GM21825 (cell line): ENCODE measurements at regions not wholly inside any gene's neighbourhood (a gene's known extent, or its start where the extent isn't known, plus 50 kb on each side); places are given as distances from the start of the nearest gene placed in this dataset.

Source experiments
- ATAC-seq: cut with Tn5 transposase; IDR thresholded peaks from one replicate; pipeline ENCODE4 v1.9.1; 2021; ENCODE audit warnings: mild to moderate bottlenecking, moderate library complexity; ENCODE audit not compliant: unreplicated experiment

GRCh38 chr4:129645461-129645860 is 549.5 kb downstream of the C4orf33 start:
- ATAC-seq, result no peak

- no peak for ATAC-seq
Observed at GRCh38 chr4:129668092-129668491, 572.1 kb downstream of the C4orf33 start.

DNA sequence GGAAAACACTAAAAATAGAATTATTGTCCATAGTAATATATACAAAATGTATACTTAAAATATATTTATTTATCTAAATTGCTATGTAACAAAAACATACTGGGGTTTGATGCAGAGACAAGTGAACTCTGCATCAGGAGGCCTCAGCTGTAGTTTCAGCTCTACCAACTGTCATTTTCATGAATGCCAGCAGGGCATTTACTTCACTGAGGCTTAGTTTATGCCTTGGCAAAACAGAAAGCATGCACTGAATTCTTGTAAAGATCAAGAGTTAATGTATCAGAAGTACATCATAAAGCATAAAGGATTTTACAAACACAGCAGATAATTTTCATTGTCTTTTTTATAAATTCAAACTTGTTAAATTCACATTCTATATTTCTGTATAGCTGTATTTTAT is 577.0 kb downstream of the C4orf33 start:
- no peak for ATAC-seq

- ATAC-seq, result no peak
Observed at GRCh38 chr4:129675036-129675435, 579.1 kb downstream of the C4orf33 start.

DNA sequence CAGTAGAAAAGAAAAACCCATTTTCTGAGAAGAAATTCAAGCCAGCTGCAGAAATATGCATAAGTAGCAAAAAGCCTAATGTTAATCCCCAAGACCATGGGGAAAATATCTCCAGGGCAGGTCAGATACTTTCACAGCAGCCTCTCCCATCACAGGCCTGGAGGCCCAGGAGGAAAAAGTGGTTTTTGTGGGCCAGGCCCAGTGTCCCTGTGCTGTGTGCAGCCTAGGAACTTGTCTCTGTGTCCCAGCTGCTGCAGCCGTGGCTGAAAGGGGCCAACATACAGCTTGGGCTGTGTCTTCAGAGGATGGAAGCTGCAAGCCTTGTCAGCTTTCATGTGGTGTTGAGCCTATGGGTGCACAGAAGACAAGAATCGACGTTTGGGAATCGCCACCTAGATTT is 581.0 kb downstream of the C4orf33 start:
- ATAC-seq, result no peak

- ATAC-seq, result no peak
Observed at GRCh38 chr4:129682586-129682985, 586.6 kb downstream of the C4orf33 start.

GRCh38 chr4:129707949-129708348 is 612.0 kb downstream of the C4orf33 start:
- no peak for ATAC-seq

GRCh38 chr4:129708784-129709183 is 612.8 kb downstream of the C4orf33 start:
- no peak for ATAC-seq

- no peak for ATAC-seq
Observed at GRCh38 chr4:129738175-129738574, 642.2 kb downstream of the C4orf33 start.

GRCh38 chr4:129747756-129748155 is 651.8 kb downstream of the C4orf33 start:
- ATAC-seq, result no peak

- no peak for ATAC-seq
Observed at GRCh38 chr4:129748991-129749390, 653.0 kb downstream of the C4orf33 start.

- no peak for ATAC-seq
Observed at GRCh38 chr4:129751646-129752045, 655.7 kb downstream of the C4orf33 start.

- ATAC-seq, result no peak
Observed at GRCh38 chr4:129783596-129783995, 687.6 kb downstream of the C4orf33 start.

- no peak for ATAC-seq
Observed at GRCh38 chr4:129788486-129788885, 692.5 kb downstream of the C4orf33 start.

- no peak for ATAC-seq
Observed at GRCh38 chr4:129804461-129804981, 708.6 kb downstream of the C4orf33 start.

- no peak for ATAC-seq
Observed at GRCh38 chr4:129806986-129807385, 711.0 kb downstream of the C4orf33 start.

GRCh38 chr4:129808242-129808641 is 712.3 kb downstream of the C4orf33 start:
- ATAC-seq, result no peak

- ATAC-seq, result no peak
Observed at GRCh38 chr4:129821073-129821472, 725.1 kb downstream of the C4orf33 start.

GRCh38 chr4:129821963-129822362 is 726.0 kb downstream of the C4orf33 start:
- ATAC-seq, result no peak

DNA sequence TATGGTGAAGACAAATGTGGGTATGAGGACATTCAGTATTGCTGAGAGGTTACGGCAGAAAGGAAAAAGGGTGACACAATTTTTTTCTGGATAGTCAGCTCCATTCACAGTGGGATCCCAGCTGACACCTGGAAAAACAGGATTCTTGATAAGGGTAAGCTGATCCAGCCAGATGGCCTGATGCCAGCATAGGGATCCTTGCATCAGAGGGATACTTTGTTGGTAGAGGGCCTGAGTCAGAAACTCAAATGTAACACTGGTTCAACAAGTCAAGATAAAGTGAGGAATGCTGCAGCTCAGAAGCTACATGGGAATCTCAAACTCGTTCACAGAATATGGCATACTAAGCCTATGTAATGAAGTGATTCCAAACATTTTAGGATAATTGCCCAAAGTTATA is 726.7 kb downstream of the C4orf33 start:
- no peak for ATAC-seq

GRCh38 chr4:129823105-129823504 is 727.2 kb downstream of the C4orf33 start:
- ATAC-seq, result no peak

DNA sequence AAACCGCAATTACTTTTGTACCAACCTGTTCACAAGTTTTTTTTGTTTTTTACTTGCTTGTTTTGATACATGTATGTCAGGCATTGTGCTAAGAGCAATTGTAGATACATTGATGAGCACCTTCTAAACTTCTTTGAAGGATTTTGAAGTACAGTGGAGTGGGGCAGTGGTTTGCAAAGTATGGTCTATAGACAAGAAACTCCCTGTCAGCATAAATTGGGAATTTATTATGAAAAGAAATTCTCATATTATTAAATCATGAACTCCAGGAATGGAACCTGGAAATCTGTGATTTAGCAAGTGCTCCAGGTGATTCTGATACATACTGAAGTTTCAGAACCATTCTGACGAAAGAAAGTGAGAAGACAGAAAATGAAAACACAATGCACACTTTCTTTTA is 733.4 kb downstream of the C4orf33 start:
- ATAC-seq, result no peak

DNA sequence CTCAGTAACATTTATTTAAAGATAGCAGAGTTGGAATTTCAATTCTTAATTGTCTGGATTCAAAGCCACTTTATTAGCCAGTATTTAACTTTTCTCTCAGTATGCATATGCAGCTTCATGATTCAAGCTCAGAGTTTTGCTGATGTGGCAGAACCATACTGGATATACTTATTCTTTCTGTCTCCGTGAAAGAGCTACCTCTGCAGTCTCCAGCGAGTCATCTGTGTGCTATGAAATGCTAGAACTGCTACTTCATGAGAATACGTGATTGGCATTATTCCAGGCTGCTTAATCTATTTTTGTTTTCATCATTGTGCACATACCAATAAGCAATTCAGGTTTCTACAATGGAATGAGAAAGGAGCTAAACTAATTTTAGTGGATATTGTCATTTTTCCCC is 743.7 kb downstream of the C4orf33 start:
- ATAC-seq, result no peak

- ATAC-seq, result no peak
Observed at GRCh38 chr4:129842096-129842495, 746.1 kb downstream of the C4orf33 start.
